Sigmoid colon (tissue), 4 donors: ENCODE measurements at regions not wholly inside any gene's neighbourhood (a gene's known extent, or its start where the extent isn't known, plus 50 kb on each side); places are given as distances from the start of the nearest gene placed in this dataset.

Experiments
- CTCF ChIP-seq, 4 experiments: fragments of 450-650 bp in 3 of 4; fragments of 200-600 bp in 1 of 4; IDR thresholded peaks; one replicate each; pipeline ENCODE4 v1.5.1; 2016 to 2019; ENCODE audit warnings: antibody characterized with exemption in 4 of 4, mild to moderate bottlenecking in 3 of 4, moderate library complexity in 2 of 4
- EP300 ChIP-seq, 4 donors: sonication (generic); formaldehyde crosslinking; IDR thresholded peaks; one replicate each; pipeline ENCODE4 v1.6.1; 2017; ENCODE audit warnings: antibody characterized with exemption in 4 of 4
- POLR2A ChIP-seq, 2 donors: fragments of 450-650 bp; IDR thresholded peaks; one replicate each; pipeline ENCODE4 v1.6.1; 2016; ENCODE audit warnings: antibody characterized with exemption in 2 of 2, mild to moderate bottlenecking in 2 of 2, moderate library complexity in 2 of 2
- POLR2AphosphoS5 ChIP-seq, 4 donors: sonication (generic); formaldehyde crosslinking; IDR thresholded peaks; one replicate each; pipeline ENCODE4 v1.6.1; 2017; ENCODE audit warnings: antibody characterized with exemption in 4 of 4

GRCh38 chr5:82804155-82804690 lies 273.0 kb downstream of the TMEM167A start:
- TF ChIP-seq POLR2A (IDR thresholded peaks at IDR 0.05) (no peak), CTCF (IDR thresholded peaks at IDR 0.05) (no peak), POLR2AphosphoS5 (IDR thresholded peaks at IDR 0.05) (no peak), EP300 (IDR thresholded peaks at IDR 0.05) (no peak)
